Activated CD4-positive, alpha-beta memory T cell treated with anti-CD3 and anti-CD28 coated beads for 36 hours (primary cell): ENCODE measurements at regions not wholly inside any gene's neighbourhood (a gene's known extent, or its start where the extent isn't known, plus 50 kb on each side); places are given as distances from the start of the nearest gene placed in this dataset.
"Not testable (repeated sequence)": the region's sequence is repeated elsewhere in the genome, so short reads cannot be mapped to it uniquely, and the experiment has no call there.

Experiments
- CTCF ChIA-PET: fragments of 350-600 bp; sonication (Branson Sonifier 250); formaldehyde crosslinking; loops from one replicate; lab custom pipeline; 2021; ENCODE audit warnings: antibody characterized with exemption, inconsistent platforms; lab: Charles Lee
- POLR2A ChIA-PET: fragments of 350-600 bp; sonication (Branson Sonifier 250); formaldehyde crosslinking; loops from one replicate; lab custom pipeline; 2021; ENCODE audit warnings: antibody characterized with exemption; lab: Charles Lee
- DNase-seq: peaks from one replicate; pipeline ENCODE4 v3.0.0-alpha.2; 2020
- H3K27ac Mint-ChIP-seq: one replicate; pipeline ENCODE4 v1.8.0; 2021; ENCODE audit warnings: mixed read lengths
- H3K27me3 Mint-ChIP-seq: one replicate; pipeline ENCODE4 v1.8.0; 2021; ENCODE audit warnings: mixed read lengths
- H3K36me3 Mint-ChIP-seq: one replicate; pipeline ENCODE4 v1.8.0; 2021; ENCODE audit warnings: mixed read lengths
- H3K4me1 Mint-ChIP-seq: one replicate; pipeline ENCODE4 v1.8.0; 2021; ENCODE audit warnings: low read depth, mixed read lengths
- H3K4me3 Mint-ChIP-seq: one replicate; pipeline ENCODE4 v1.8.0; 2021; ENCODE audit warnings: mild to moderate bottlenecking, mixed read lengths
- H3K9me3 Mint-ChIP-seq: one replicate; pipeline ENCODE4 v1.8.0; 2021; ENCODE audit warnings: mixed read lengths
- intact Hi-C: fragments of 100-400 bp; cut with micrococcal nuclease; formaldehyde crosslinking; loops from one replicate; pipeline ENCODE4 v1.15.1; 2023

DNA sequence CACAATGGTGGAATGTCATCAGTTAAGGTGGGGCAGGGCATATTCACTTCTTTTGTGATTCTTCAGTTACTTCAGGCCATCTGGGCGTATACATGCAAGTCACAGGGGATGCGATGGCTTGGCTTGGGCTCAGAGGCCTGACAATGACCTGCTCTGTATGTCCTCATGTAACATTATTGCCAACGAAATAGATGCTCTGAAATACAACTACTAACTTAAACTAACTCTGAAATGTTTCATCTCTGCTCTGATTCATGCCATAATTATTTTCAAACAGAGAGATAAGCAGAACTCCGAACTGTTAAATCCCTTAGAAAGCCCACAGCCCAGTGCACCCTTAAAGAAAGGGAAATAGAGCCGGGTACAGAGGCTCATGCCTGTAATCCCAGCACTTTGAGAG lies 832.7 kb upstream of the PRKX start:
- CTCF ChIA-PET, H3K27me3 Mint-ChIP-seq, H3K4me3 Mint-ChIP-seq, DNase-seq, H3K4me1 Mint-ChIP-seq, H3K9me3 Mint-ChIP-seq, POLR2A ChIA-PET, H3K36me3 Mint-ChIP-seq, intact Hi-C loops, H3K27ac Mint-ChIP-seq: not testable (repeated sequence)

DNA sequence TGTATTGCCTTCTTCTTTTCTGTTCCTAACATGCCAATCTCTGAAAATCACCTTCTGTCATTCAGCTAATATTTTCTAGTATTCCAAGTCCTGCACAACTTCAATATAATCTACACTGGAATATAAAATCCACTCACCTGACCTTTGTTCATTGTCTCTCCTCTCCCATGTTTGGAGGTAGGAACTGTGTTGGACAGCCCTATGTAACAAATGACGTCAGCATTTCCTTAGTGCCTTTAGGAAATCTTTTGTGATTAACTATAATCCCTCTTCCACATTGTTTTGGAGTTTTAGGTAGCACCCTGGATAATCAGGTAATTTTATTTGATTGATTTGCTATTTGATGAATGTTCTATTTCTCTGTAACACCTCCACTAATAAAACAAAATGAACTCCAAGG lies 814.8 kb upstream of the PRKX start:
- no peaks in the 10 kb centered on the region for H3K27me3 Mint-ChIP-seq
- intact Hi-C loops, result no loop called here
- H3K27ac Mint-ChIP-seq, result no peak overlapping the region
- ChIA-PET POLR2A (no interaction called here), CTCF (no interaction called here)
- H3K36me3 Mint-ChIP-seq, result no peaks in the 10 kb centered on the region
- no peaks in the 10 kb centered on the region for H3K9me3 Mint-ChIP-seq
- H3K4me1 Mint-ChIP-seq, result no peaks in the 10 kb centered on the region
- no peak overlapping the region for H3K4me3 Mint-ChIP-seq
- DNase-seq, result no peak

DNA sequence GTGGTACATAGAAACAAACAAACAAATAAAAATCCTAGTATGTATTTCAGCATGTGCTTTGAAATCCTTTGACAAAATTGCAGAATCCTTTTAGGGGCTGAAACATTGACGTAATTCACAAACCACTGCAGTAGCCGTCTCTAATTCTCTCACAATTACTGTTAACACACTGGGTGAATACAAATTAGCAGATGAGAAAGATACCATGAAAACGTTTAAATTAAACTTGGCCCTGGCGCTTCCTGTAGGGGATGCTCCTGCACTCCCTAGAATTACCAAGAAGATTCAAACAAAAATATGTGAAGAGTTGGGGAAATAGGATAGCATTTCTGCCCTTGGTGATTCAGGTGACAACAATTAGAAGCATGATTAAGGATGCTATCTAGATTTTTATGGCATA lies 772.5 kb upstream of the PRKX start:
- no peak for DNase-seq
- intact Hi-C loops, result no loop called here
- Mint-ChIP-seq H3K27me3 (no peaks in the 10 kb centered on the region), H3K4me3 (no peak overlapping the region), H3K4me1 (no peaks in the 10 kb centered on the region), H3K36me3 (no peaks in the 10 kb centered on the region), H3K27ac (no peak overlapping the region), H3K9me3 (peaks cover 5% of the 10 kb centered on the region)
- ChIA-PET POLR2A (no interaction called here), CTCF (no interaction called here)

DNA sequence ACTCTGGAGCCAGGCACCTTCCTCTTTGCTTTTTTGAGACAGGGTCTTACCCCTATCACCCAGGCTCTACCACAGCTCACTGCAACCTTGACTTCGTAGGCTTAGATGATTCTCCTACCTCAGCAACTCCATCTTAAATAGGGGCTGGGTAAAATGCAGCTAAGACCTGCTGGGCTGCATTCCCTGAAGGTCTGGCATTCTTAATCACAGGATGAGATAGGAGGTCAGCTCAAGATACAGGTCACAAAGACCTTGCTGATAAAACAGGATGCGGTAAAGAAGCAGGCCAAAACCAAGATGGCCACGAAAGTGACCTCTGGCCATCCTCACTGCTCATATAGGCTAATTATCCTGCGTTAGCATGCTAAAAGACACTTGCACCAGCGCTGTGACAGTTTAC lies 770.8 kb upstream of the PRKX start:
- no peak overlapping the region for H3K4me3 Mint-ChIP-seq
- no peak for DNase-seq
- intact Hi-C loops, result no loop called here
- H3K4me1 Mint-ChIP-seq, result no peaks in the 10 kb centered on the region
- H3K9me3 Mint-ChIP-seq, result peaks cover 5% of the 10 kb centered on the region
- no peak overlapping the region for H3K27ac Mint-ChIP-seq
- ChIA-PET CTCF (no interaction called here), POLR2A (no interaction called here)
- H3K27me3 Mint-ChIP-seq, result no peaks in the 10 kb centered on the region
- H3K36me3 Mint-ChIP-seq, result no peaks in the 10 kb centered on the region

DNA sequence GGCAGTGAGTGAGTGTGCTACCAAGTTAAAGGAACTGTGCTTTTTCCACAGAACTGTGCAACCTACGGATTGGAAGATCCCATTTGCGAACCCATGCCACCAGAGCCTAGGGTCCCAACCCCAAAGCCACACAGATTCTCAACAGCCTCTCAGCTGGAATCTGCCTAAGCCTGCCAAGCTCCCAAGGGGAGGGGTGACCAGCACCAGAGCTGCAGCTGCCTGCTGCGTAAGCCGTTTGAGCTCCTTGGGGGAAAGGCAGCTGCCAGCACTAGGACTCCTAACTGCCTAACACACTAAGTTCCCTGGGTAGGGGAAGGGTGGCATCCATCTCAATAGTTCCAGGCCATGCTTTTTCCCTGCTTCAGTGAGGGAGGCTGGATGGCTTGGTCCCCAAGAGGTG lies 738.1 kb upstream of the PRKX start:
- ChIA-PET POLR2A (no interaction called here), CTCF (no interaction called here)
- intact Hi-C loops, result no loop called here
- DNase-seq, result no peak
- Mint-ChIP-seq H3K4me1 (no peaks in the 10 kb centered on the region), H3K27ac (no peak overlapping the region), H3K9me3 (no peaks in the 10 kb centered on the region), H3K4me3 (no peak overlapping the region), H3K27me3 (no peaks in the 10 kb centered on the region), H3K36me3 (no peaks in the 10 kb centered on the region)

DNA sequence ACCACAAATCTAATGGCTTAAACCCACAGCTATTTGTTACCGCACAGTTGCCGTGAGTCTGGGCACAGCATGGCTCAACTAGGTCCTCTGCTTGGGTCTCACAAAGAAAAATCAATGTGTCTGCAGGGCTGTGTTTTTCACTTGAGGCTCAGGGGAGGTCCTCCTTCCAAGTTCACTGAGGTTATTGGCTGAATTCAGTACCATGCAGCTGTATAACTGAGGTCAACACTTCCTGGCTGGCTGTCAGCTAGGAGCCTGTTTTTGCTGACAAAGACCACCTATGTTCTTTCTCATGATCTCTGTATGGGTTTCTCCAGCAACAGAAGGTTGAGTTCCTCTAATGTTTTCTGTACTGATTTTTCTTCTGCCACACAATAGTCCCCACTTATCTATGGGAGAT lies 736.7 kb upstream of the PRKX start:
- Mint-ChIP-seq H3K36me3 (no peaks in the 10 kb centered on the region), H3K4me3 (no peak overlapping the region), H3K27me3 (no peaks in the 10 kb centered on the region), H3K27ac (no peak overlapping the region), H3K4me1 (no peaks in the 10 kb centered on the region), H3K9me3 (no peaks in the 10 kb centered on the region)
- intact Hi-C loops, result no loop called here
- ChIA-PET CTCF (no interaction called here), POLR2A (no interaction called here)
- no peak for DNase-seq

DNA sequence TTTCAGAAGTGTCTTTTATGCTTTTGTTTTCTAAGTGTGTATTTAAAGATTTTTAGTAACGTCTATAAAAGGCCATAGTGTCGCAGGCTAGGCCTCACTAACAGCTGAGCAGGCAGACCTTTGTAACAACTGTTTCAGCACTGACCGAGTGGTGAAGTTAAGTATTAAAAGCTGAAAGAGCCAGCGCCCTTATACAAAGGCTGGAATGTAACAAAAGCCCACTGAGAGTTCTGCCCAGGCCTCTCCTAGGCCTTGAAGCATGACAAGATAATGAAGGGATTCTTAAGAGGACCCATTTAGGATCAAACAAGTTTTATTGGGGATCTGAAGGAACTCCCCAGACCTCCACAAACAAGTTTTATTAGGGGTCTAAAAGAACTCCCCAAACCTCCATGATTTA lies 722.5 kb upstream of the PRKX start:
- CTCF ChIA-PET, result no interaction called here
- POLR2A ChIA-PET, result no interaction called here
- intact Hi-C loops, result no loop called here
- no peaks in the 10 kb centered on the region for H3K36me3 Mint-ChIP-seq
- H3K27me3 Mint-ChIP-seq, result no peaks in the 10 kb centered on the region
- DNase-seq, result no peak
- no peaks in the 10 kb centered on the region for H3K9me3 Mint-ChIP-seq
- no peak overlapping the region for H3K4me3 Mint-ChIP-seq
- no peaks in the 10 kb centered on the region for H3K4me1 Mint-ChIP-seq
- H3K27ac Mint-ChIP-seq, result no peak overlapping the region

DNA sequence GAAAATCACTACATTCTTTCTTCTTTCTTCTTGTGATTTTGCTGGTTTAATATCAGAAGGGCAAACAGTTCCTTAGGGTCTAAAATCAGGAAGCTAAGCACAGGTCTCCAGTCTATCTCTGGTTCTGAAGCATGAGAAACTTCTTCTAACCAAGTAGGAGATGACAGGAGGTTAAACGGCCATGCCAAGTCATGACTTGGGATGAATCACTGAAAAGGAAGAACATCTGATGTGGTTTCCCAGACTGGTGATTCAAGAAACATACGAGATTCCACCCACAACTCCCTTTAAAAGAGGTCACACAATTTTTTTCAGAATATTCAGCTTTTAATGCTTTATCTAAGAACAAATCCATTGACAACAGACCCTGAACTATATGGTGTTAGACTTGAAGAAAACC lies 684.0 kb upstream of the PRKX start:
- ChIA-PET CTCF (no interaction called here), POLR2A (no interaction called here)
- no peak for DNase-seq
- Mint-ChIP-seq H3K4me3 (no peak overlapping the region), H3K36me3 (no peaks in the 10 kb centered on the region), H3K4me1 (no peaks in the 10 kb centered on the region), H3K9me3 (peaks cover 2% of the 10 kb centered on the region), H3K27me3 (no peaks in the 10 kb centered on the region), H3K27ac (no peak overlapping the region)
- intact Hi-C loops, result no loop called here

DNA sequence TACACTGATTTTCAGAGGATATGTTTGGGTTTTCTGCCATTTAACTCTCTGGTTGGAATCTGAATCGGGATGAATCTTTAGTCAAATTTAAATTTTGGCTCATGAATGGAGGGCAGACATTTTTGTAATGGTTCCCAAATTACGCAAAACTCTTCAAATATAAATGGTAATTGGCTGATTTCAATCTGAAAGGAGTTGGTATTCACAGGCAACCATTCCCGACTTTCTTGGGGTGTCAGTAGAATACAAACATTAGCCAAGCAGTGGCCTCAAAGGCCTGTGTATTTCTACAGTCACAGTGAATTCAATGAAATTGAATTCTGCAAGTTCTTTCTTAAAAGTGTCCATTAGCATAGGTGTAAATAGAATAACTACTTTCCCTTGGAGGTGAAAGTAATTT lies 668.8 kb upstream of the PRKX start:
- Mint-ChIP-seq H3K36me3 (no peaks in the 10 kb centered on the region), H3K4me1 (no peaks in the 10 kb centered on the region), H3K9me3 (no peaks in the 10 kb centered on the region), H3K27me3 (no peaks in the 10 kb centered on the region), H3K27ac (no peak overlapping the region), H3K4me3 (no peak overlapping the region)
- DNase-seq, result no peak
- intact Hi-C loops, result no loop called here
- ChIA-PET POLR2A (no interaction called here), CTCF (no interaction called here)

DNA sequence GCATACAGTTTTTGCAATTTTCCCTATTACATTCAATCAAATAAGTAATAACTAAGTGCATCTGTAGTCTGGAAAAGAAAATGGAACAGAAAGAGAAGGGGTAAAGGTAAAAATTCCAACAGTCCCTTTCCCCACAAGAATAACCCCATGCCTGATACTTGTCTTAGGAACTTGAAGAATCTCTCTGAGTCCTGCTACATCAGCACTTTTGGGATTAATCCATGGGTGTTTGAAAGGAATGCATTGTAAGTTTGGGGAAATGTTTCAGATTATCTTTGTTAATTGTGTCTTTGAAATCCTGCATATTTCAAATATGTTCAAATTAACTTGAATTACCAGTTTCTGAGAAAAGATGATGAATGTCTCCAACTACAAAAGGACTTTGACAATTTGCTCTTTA lies 667.3 kb upstream of the PRKX start:
- intact Hi-C loops, result no loop called here
- Mint-ChIP-seq H3K27ac (no peak overlapping the region), H3K4me3 (no peak overlapping the region), H3K36me3 (no peaks in the 10 kb centered on the region), H3K27me3 (no peaks in the 10 kb centered on the region), H3K4me1 (no peaks in the 10 kb centered on the region), H3K9me3 (no peaks in the 10 kb centered on the region)
- ChIA-PET CTCF (no interaction called here), POLR2A (no interaction called here)
- no peak for DNase-seq

DNA sequence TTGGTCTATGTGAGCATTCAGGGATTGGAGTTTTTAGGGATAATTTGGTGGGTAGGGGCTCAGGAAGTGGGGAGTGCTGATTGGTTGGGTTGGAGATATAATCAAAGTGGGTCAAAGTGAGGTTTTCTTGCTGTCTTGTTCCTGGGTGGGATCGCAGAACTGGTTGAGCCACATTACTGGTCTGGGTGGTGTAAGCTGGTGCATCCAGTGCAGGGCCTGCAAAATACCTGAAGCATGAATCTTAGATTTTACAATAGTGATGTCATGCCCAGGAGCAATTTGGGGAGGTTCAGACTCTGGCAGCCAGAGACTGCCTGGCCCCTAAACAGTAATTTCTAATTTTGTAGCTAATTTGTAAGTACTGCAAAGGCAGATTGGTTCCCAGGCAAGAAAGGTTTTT lies 665.6 kb upstream of the PRKX start:
- no peak for DNase-seq
- no peaks in the 10 kb centered on the region for H3K9me3 Mint-ChIP-seq
- no peaks in the 10 kb centered on the region for H3K27me3 Mint-ChIP-seq
- intact Hi-C loops, result no loop called here
- ChIA-PET CTCF (no interaction called here), POLR2A (no interaction called here)
- H3K4me3 Mint-ChIP-seq, result no peak overlapping the region
- no peak overlapping the region for H3K27ac Mint-ChIP-seq
- H3K36me3 Mint-ChIP-seq, result no peaks in the 10 kb centered on the region
- no peaks in the 10 kb centered on the region for H3K4me1 Mint-ChIP-seq

DNA sequence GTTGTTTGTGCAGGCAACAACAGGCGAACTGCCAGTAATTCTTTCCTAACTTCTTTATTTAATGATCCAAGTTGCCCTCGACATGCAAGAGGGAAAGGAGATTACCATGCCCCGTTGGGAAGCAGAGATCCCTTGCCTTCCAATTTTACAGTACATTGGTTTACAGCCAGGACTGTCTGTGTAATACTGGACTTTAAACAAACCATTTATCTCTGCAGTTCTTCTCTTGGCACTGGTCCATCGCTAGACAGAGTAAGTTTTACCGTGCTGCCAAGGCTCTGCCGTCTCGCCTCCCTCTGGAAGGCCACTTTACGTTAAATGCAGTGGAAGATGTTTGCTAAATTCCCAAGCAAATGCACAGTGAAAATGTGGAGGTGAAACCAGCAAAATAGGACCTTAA lies 660.3 kb upstream of the PRKX start:
- H3K9me3 Mint-ChIP-seq, result no peaks in the 10 kb centered on the region
- no peaks in the 10 kb centered on the region for H3K4me1 Mint-ChIP-seq

DNA sequence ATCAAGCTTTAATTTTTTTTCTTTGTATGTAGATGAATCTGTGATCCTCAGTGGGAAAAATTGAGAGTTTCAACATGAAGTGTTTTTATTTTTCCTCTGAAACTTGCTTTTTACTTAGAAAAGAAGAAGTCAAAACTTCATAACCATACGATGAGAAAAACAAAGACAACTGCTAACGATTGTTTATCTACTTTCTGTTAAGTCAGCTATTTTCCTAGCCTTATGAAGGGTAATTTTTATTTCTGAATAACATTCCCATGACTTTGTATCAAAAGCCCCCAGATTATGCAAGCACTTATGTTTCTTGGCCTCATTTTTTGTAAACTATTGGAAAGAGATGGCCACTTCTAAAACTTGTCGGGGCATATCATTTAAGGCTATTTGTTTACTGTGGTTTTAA lies 645.1 kb upstream of the PRKX start:
- CTCF ChIA-PET, result no interaction called here
- no peaks in the 10 kb centered on the region for H3K27me3 Mint-ChIP-seq

More for the DNA sequence above, 660.3 kb upstream of the PRKX start:
- ChIA-PET POLR2A (no interaction called here), CTCF (no interaction called here)
- Mint-ChIP-seq H3K27me3 (no peaks in the 10 kb centered on the region), H3K4me3 (no peak overlapping the region), H3K27ac (no peak overlapping the region), H3K36me3 (no peaks in the 10 kb centered on the region)
- DNase-seq, result no peak
- intact Hi-C loops, result no loop called here

DNA sequence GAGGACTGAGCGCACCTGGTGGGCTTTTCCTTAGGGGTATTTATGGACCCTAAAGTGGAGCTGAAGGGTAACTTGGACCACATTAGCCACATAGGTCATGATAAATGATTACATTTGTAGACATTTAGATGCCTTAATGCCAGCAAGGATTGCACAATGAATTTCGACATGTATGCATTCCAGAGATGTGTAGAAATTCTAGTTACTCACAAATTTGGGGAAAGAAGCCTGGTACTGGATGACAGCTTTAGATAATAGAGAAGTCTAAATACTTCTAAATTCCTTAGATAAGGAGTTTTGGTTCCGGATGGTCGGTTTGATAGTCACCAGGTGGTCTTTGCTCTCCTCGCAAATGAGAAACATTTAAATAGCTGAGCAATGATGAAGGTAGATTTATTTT lies 609.5 kb upstream of the PRKX start:
- Mint-ChIP-seq H3K27me3 (no peaks in the 10 kb centered on the region), H3K4me3 (no peak overlapping the region), H3K4me1 (no peaks in the 10 kb centered on the region), H3K27ac (no peak overlapping the region), H3K36me3 (no peaks in the 10 kb centered on the region), H3K9me3 (no peaks in the 10 kb centered on the region)
- DNase-seq, result no peak
- intact Hi-C loops, result no loop called here
- ChIA-PET POLR2A (no interaction called here), CTCF (no interaction called here)

More for the DNA sequence above, 645.1 kb upstream of the PRKX start:
- intact Hi-C loops, result no loop called here
- no peak for DNase-seq
- H3K27ac Mint-ChIP-seq, result no peak overlapping the region
- POLR2A ChIA-PET, result no interaction called here
- no peaks in the 10 kb centered on the region for H3K36me3 Mint-ChIP-seq
- H3K4me1 Mint-ChIP-seq, result no peaks in the 10 kb centered on the region
- no peaks in the 10 kb centered on the region for H3K9me3 Mint-ChIP-seq
- no peak overlapping the region for H3K4me3 Mint-ChIP-seq
